Neuronal stem cell (in vitro differentiated cells): ENCODE measurements at regions not wholly inside any gene's neighbourhood (a gene's known extent, or its start where the extent isn't known, plus 50 kb on each side); places are given as distances from the start of the nearest gene placed in this dataset.

ENCODE experiments used
- DNase-seq: peaks from one replicate; pipeline ENCODE4 v3.0.0-alpha.2; 2013; ENCODE audit warnings: low spot score
- H2AFZ ChIP-seq: one replicate; pipeline ENCODE4 v1.6.1; 2013; ENCODE audit warnings: mild to moderate bottlenecking, low read length, inconsistent platforms
- H2AK5ac ChIP-seq: 2 replicates; pipeline ENCODE4 v1.6.1; 2013; ENCODE audit warnings: low read depth, mild to moderate bottlenecking, inconsistent platforms, low read length, moderate library complexity, mixed read lengths
- H2BK120ac ChIP-seq: 2 replicates; pipeline ENCODE4 v1.6.1; 2013; ENCODE audit warnings: low read depth, mild to moderate bottlenecking, inconsistent platforms, low read length, moderate library complexity, mixed read lengths
- H2BK12ac ChIP-seq: one replicate; pipeline ENCODE4 v1.6.1; 2013; ENCODE audit warnings: low read length, inconsistent platforms
- H2BK15ac ChIP-seq: 2 replicates; pipeline ENCODE4 v1.6.1; 2013; ENCODE audit warnings: mild to moderate bottlenecking, low read length, inconsistent platforms, mixed read lengths
- H2BK5ac ChIP-seq: one replicate; pipeline ENCODE4 v1.6.1; 2013; ENCODE audit warnings: inconsistent platforms, mild to moderate bottlenecking, low read length, moderate library complexity
- H3K14ac ChIP-seq: one replicate; pipeline ENCODE4 v1.6.1; 2013; ENCODE audit warnings: low read length, inconsistent platforms
- H3K18ac ChIP-seq: 2 replicates; pipeline ENCODE4 v1.6.1; 2013; ENCODE audit warnings: low read length, inconsistent platforms
- H3K23ac ChIP-seq: 2 replicates; pipeline ENCODE4 v1.6.1; 2013; ENCODE audit warnings: low read depth, mild to moderate bottlenecking, mixed read lengths, low read length, inconsistent platforms; ENCODE audit not compliant: poor library complexity
- H3K27ac ChIP-seq: replicated peaks from 3 replicates; pipeline ENCODE4 v1.5.1; 2013; ENCODE audit warnings: low read length, inconsistent platforms
- H3K27me3 ChIP-seq, 3 experiments: 2 replicates each; pipeline ENCODE4 v1.6.1; 2013; ENCODE audit warnings: low read length in 3 of 3, mild to moderate bottlenecking in 2 of 3, inconsistent platforms in 1 of 3, low read depth in 1 of 3, mixed read lengths in 1 of 3, moderate library complexity in 1 of 3; ENCODE audit not compliant: control insufficient read depth in 3 of 3, insufficient read depth in 3 of 3
- H3K36me3 ChIP-seq, 2 donors: replicated peaks in 1 of 2; 2 replicates each; pipeline ENCODE4 v1.6.1; 2013; ENCODE audit warnings: low read length in 2 of 2; ENCODE audit not compliant: control insufficient read depth in 2 of 2, insufficient read depth in 2 of 2
- H3K4ac ChIP-seq: 2 replicates; pipeline ENCODE4 v1.6.1; 2013; ENCODE audit warnings: inconsistent platforms, mild to moderate bottlenecking, low read length, moderate library complexity
- H3K4me1 ChIP-seq, 2 donors: 1 replicate in 1 of 2; 2 replicates in 1 of 2; pipeline ENCODE4 v1.6.1; 2013; ENCODE audit warnings: low read length in 2 of 2, low read depth in 1 of 2; ENCODE audit not compliant: control insufficient read depth in 2 of 2, insufficient read depth in 1 of 2
- H3K4me2 ChIP-seq: one replicate; pipeline ENCODE4 v1.6.1; 2013; ENCODE audit warnings: mild to moderate bottlenecking, low read length, inconsistent platforms; ENCODE audit not compliant: insufficient read depth, poor library complexity, severe bottlenecking
- H3K4me3 ChIP-seq, 2 donors: 2 replicates each; pipeline ENCODE4 v1.5.1; 2013; ENCODE audit warnings: low read length in 2 of 2, mild to moderate bottlenecking in 2 of 2, inconsistent platforms in 1 of 2, moderate library complexity in 1 of 2
- H3K79me1 ChIP-seq: one replicate; pipeline ENCODE4 v1.6.1; 2013; ENCODE audit warnings: low read depth, mild to moderate bottlenecking, inconsistent platforms, low read length, moderate library complexity
- H3K9ac ChIP-seq: one replicate; pipeline ENCODE4 v1.6.1; 2013; ENCODE audit warnings: mild to moderate bottlenecking, low read depth, low read length, inconsistent platforms; ENCODE audit not compliant: poor library complexity
- H3K9me3 ChIP-seq, 2 donors: replicated peaks in 1 of 2; 2 replicates each; pipeline versions ENCODE3 to v1.6.1; 2013; ENCODE audit warnings: low read length in 2 of 2, mild to moderate bottlenecking in 2 of 2, inconsistent platforms in 1 of 2, low read depth in 1 of 2, mixed read lengths in 1 of 2, moderate library complexity in 1 of 2; ENCODE audit not compliant: control insufficient read depth in 2 of 2, insufficient read depth in 1 of 2
- H4K8ac ChIP-seq: one replicate; pipeline ENCODE4 v1.6.1; 2013; ENCODE audit warnings: low read depth, mild to moderate bottlenecking, inconsistent platforms, low read length, moderate library complexity
- H4K91ac ChIP-seq: one replicate; pipeline ENCODE4 v1.6.1; 2013; ENCODE audit warnings: low read length, low read depth, mild to moderate bottlenecking, inconsistent platforms; ENCODE audit not compliant: poor library complexity
- WGBS, 2 donors: extraction: QIAGEN DNeasy Blood & Tissue Kit; methylation state at CpG; one replicate each; pipeline ENCODE4 v1.1.7; 2013; ENCODE audit warnings: missing lambda C conversion rate in 2 of 2, mixed read lengths in 1 of 2; ENCODE audit not compliant: insufficient read length in 2 of 2, insufficient replicate concordance in 1 of 2; ENCODE audit errors: extremely low coverage in 2 of 2; 5-methylcytosine and 5-hydroxymethylcytosine counted together

GRCh38 chr10:33492701-33493345, 158.4 kb upstream of the NRP1 start:
- no peak overlapping the region for H4K8ac ChIP-seq
- no peak overlapping the region for H3K18ac ChIP-seq
- H2BK15ac ChIP-seq: no peak overlapping the region
- no peak overlapping the region for H3K23ac ChIP-seq
- H2BK12ac ChIP-seq: no peak overlapping the region
- DNase-seq: no peak
- no CpG with 5 or more reads among the region's 4 CpGs for WGBS, 2 donors
- H3K4me2 ChIP-seq: no peak overlapping the region
- no peaks in the 10 kb centered on the region for H3K36me3 ChIP-seq
- no peaks in the 10 kb centered on the region for H3K27me3 ChIP-seq
- no peak overlapping the region for H2AFZ ChIP-seq
- H3K14ac ChIP-seq: no peak overlapping the region
- no peak overlapping the region for H3K27ac ChIP-seq
- H3K4ac ChIP-seq: no peak overlapping the region
- H2BK120ac ChIP-seq: no peak overlapping the region
- H3K9me3 ChIP-seq: no peaks in the 10 kb centered on the region
- no peak overlapping the region for H4K91ac ChIP-seq
- H3K4me1 ChIP-seq: peaks cover 0 to 2% of the 10 kb centered on the region in 2 donors
- H2BK5ac ChIP-seq: no peak overlapping the region
- H3K4me3 ChIP-seq: no peak overlapping the region
- no peaks in the 10 kb centered on the region for H3K79me1 ChIP-seq
- H3K9ac ChIP-seq: no peak overlapping the region
- H2AK5ac ChIP-seq: no peak overlapping the region

GRCh38 chr10:33489501-33490176, 155.2 kb upstream of the NRP1 start:
- Histone ChIP-seq H3K4me1 (peaks cover 7 to 15% of the 10 kb centered on the region in 2 donors), H2BK120ac (no peak overlapping the region), H3K79me1 (no peaks in the 10 kb centered on the region), H3K27me3 (no peaks in the 10 kb centered on the region), H3K4ac (no peak overlapping the region), H2AK5ac (no peak overlapping the region), H3K4me2 (no peak overlapping the region), H3K9me3 (no peaks in the 10 kb centered on the region), H3K23ac (no peak overlapping the region), H2AFZ (no peak overlapping the region), H3K27ac (no peak overlapping the region), H2BK15ac (no peak overlapping the region), H3K36me3 (no peaks in the 10 kb centered on the region), H4K91ac (no peak overlapping the region), H3K4me3 (no peak overlapping the region), H3K18ac (no peak overlapping the region), H2BK12ac (no peak overlapping the region), H2BK5ac (no peak overlapping the region), H3K9ac (no peak overlapping the region), H3K14ac (no peak overlapping the region), H4K8ac (no peak overlapping the region)
- DNase-seq: no peak
- WGBS, 2 donors: no CpG with 5 or more reads among the region's 6 CpGs

GRCh38 chr10:33487014-33487776, 152.7 kb upstream of the NRP1 start:
- Histone ChIP-seq H3K4me3 (no peak overlapping the region), H3K4me1 (peaks cover 15 to 35% of the 10 kb centered on the region in 2 donors), H3K14ac (no peak overlapping the region), H2BK12ac (no peak overlapping the region), H3K4me2 (no peak overlapping the region), H3K27ac (no peak overlapping the region), H3K9me3 (no peaks in the 10 kb centered on the region), H2BK120ac (no peak overlapping the region), H2BK5ac (no peak overlapping the region), H2BK15ac (no peak overlapping the region), H3K36me3 (no peaks in the 10 kb centered on the region), H2AK5ac (no peak overlapping the region), H3K18ac (no peak overlapping the region), H2AFZ (peak overlapping the region; percentile 31), H3K79me1 (no peaks in the 10 kb centered on the region), H4K8ac (no peak overlapping the region), H3K23ac (no peak overlapping the region), H4K91ac (no peak overlapping the region), H3K27me3 (no peaks in the 10 kb centered on the region), H3K4ac (no peak overlapping the region), H3K9ac (no peak overlapping the region)
- no CpG with 5 or more reads among the region's 4 CpGs for WGBS, 2 donors
- no peak for DNase-seq

- Histone ChIP-seq H3K27me3 (no peaks in the 10 kb centered on the region), H3K4me3 (no peak overlapping the region), H3K79me1 (no peaks in the 10 kb centered on the region), H2AFZ (peak overlapping the region; percentile 10), H2BK5ac (no peak overlapping the region), H3K27ac (peak overlapping the region; percentile 54), H3K4me1 (peaks cover 16 to 37% of the 10 kb centered on the region in 2 donors), H4K8ac (no peak overlapping the region), H2BK15ac (no peak overlapping the region), H3K23ac (no peak overlapping the region), H2BK12ac (no peak overlapping the region), H2BK120ac (no peak overlapping the region), H4K91ac (no peak overlapping the region), H3K4me2 (no peak overlapping the region), H3K18ac (no peak overlapping the region), H3K9me3 (peaks cover 3 to 10% of the 10 kb centered on the region in 2 donors), H3K14ac (no peak overlapping the region), H3K9ac (no peak overlapping the region), H3K4ac (no peak overlapping the region), H3K36me3 (no peaks in the 10 kb centered on the region), H2AK5ac (no peak overlapping the region)
- DNase-seq: no peak
- no CpG with 5 or more reads among the region's 3 CpGs for WGBS, 2 donors
These were observed 150.8 kb upstream of the NRP1 start for GRCh38 chr10:33485276-33485675.
